Natural killer cell treated with Interleukin-12 subunit alpha and Interleukin-12 subunit beta and Interleukin-15 and Interleukin-18, amount 100 ng/mL, for 72 hours (primary cell): ENCODE measurements at regions not wholly inside any gene's neighbourhood (a gene's known extent, or its start where the extent isn't known, plus 50 kb on each side); places are given as distances from the start of the nearest gene placed in this dataset.

Experiments used
- ATAC-seq, 2 donors: fragments of 150-1000 bp; cut with Tn5 transposase in 1 of 2; sonication (Bioruptor Pico), chemical (Tn5 transposase) in 1 of 2; 2 replicates each; pipeline ENCODE4 v1.10.0; 2021
- DNase-seq: peaks from one replicate; pipeline ENCODE4 v3.0.0; 2022; ENCODE audit warnings: low spot score
- H3K27ac Mint-ChIP-seq, 2 donors: 1 replicate in 1 of 2; 2 replicates in 1 of 2; pipeline ENCODE4 v1.8.0; 2022; ENCODE audit warnings: mixed read lengths in 2 of 2, mild to moderate bottlenecking in 1 of 2, moderate library complexity in 1 of 2
- H3K27me3 Mint-ChIP-seq, 2 donors: 1 replicate in 1 of 2; 2 replicates in 1 of 2; pipeline ENCODE4 v1.8.0; 2022; ENCODE audit warnings: mixed read lengths in 2 of 2
- H3K36me3 Mint-ChIP-seq: one replicate; pipeline ENCODE4 v1.8.0; 2022; ENCODE audit warnings: mixed read lengths
- H3K4me1 Mint-ChIP-seq, 2 donors: 1 replicate in 1 of 2; 2 replicates in 1 of 2; pipeline ENCODE4 v1.8.0; 2022; ENCODE audit warnings: low read depth in 2 of 2, mixed read lengths in 2 of 2, mild to moderate bottlenecking in 1 of 2
- H3K4me3 Mint-ChIP-seq: one replicate; pipeline ENCODE4 v1.8.0; 2022; ENCODE audit warnings: mixed read lengths
- H3K9me3 Mint-ChIP-seq: 2 replicates; pipeline ENCODE4 v1.8.0; 2022; ENCODE audit warnings: mixed read lengths

GRCh38 chr11:86161336-86161735, 83.2 kb upstream of the EED start:
- Mint-ChIP-seq H3K27ac (peak overlapping the region in 1 of 2 donors; percentile 24), H3K4me3 (no peak overlapping the region), H3K36me3 (no peaks in the 10 kb centered on the region), H3K9me3 (no peaks in the 10 kb centered on the region), H3K27me3 (no peaks in the 10 kb centered on the region), H3K4me1 (peaks cover 20 to 24% of the 10 kb centered on the region in 2 donors)
- DNase-seq (no peak), ATAC-seq (no peak)

- DNase-seq, result no peak
- H3K36me3 Mint-ChIP-seq, result no peaks in the 10 kb centered on the region
- no peak overlapping the region for H3K4me3 Mint-ChIP-seq
- ATAC-seq, result no peak
- H3K9me3 Mint-ChIP-seq, result no peaks in the 10 kb centered on the region
- H3K27me3 Mint-ChIP-seq, result no peaks in the 10 kb centered on the region
- H3K27ac Mint-ChIP-seq, result no peak overlapping the region
- H3K4me1 Mint-ChIP-seq, result peaks cover 20 to 24% of the 10 kb centered on the region in 2 donors
These were observed 83.9 kb upstream of the EED start for GRCh38 chr11:86160541-86161149.

- Mint-ChIP-seq H3K27ac (no peak overlapping the region), H3K9me3 (no peaks in the 10 kb centered on the region), H3K4me1 (peaks cover 20 to 24% of the 10 kb centered on the region in 2 donors), H3K27me3 (no peaks in the 10 kb centered on the region), H3K36me3 (no peaks in the 10 kb centered on the region), H3K4me3 (no peak overlapping the region)
- ATAC-seq (no peak), DNase-seq (no peak)
These were observed 85.0 kb upstream of the EED start for GRCh38 chr11:86159581-86159891.

GRCh38 chr11:86158704-86159580, 85.6 kb upstream of the EED start:
- H3K9me3 Mint-ChIP-seq, result no peaks in the 10 kb centered on the region
- H3K27ac Mint-ChIP-seq, result no peak overlapping the region
- no peaks in the 10 kb centered on the region for H3K36me3 Mint-ChIP-seq
- no peaks in the 10 kb centered on the region for H3K27me3 Mint-ChIP-seq
- no peak for DNase-seq
- H3K4me1 Mint-ChIP-seq, result peaks cover 20 to 24% of the 10 kb centered on the region in 2 donors
- peak overlapping the region; percentile 4 for H3K4me3 Mint-ChIP-seq
- ATAC-seq, result no peak

- Mint-ChIP-seq H3K9me3 (no peaks in the 10 kb centered on the region), H3K27me3 (no peaks in the 10 kb centered on the region), H3K4me3 (no peak overlapping the region), H3K36me3 (no peaks in the 10 kb centered on the region), H3K27ac (peak overlapping the region in 1 of 2 donors; percentile 12), H3K4me1 (peaks cover 26 to 31% of the 10 kb centered on the region in 2 donors)
- DNase-seq (no peak), ATAC-seq (no peak)
These were observed 86.7 kb upstream of the EED start for GRCh38 chr11:86157797-86158378.

GRCh38 chr11:86156397-86156955, 87.6 kb upstream of the PICALM start:
- Mint-ChIP-seq H3K4me1 (peaks cover 32 to 36% of the 10 kb centered on the region in 2 donors), H3K4me3 (no peak overlapping the region), H3K27ac (peak overlapping the region in 1 of 2 donors; percentile 22), H3K36me3 (no peaks in the 10 kb centered on the region), H3K27me3 (no peaks in the 10 kb centered on the region), H3K9me3 (no peaks in the 10 kb centered on the region)
- ATAC-seq (no peak), DNase-seq (no peak)

GRCh38 chr11:86155200-86155844, 86.4 kb upstream of the PICALM start:
- Mint-ChIP-seq H3K9me3 (no peaks in the 10 kb centered on the region), H3K4me3 (no peak overlapping the region), H3K4me1 (peaks cover 38 to 46% of the 10 kb centered on the region in 2 donors), H3K27me3 (no peaks in the 10 kb centered on the region), H3K27ac (no peak overlapping the region), H3K36me3 (no peaks in the 10 kb centered on the region)
- ATAC-seq (no peak), DNase-seq (no peak)

- Mint-ChIP-seq H3K4me1 (peaks cover 31 to 39% of the 10 kb centered on the region in 2 donors), H3K27me3 (no peaks in the 10 kb centered on the region), H3K27ac (peak overlapping the region; percentile 53 to 74), H3K4me3 (no peak overlapping the region), H3K9me3 (no peaks in the 10 kb centered on the region), H3K36me3 (no peaks in the 10 kb centered on the region)
- no peak for ATAC-seq
- no peak for DNase-seq
These were observed 84.6 kb upstream of the PICALM start for GRCh38 chr11:86153439-86153838.

- Mint-ChIP-seq H3K27ac (peak overlapping the region; percentile 53 to 74), H3K36me3 (no peaks in the 10 kb centered on the region), H3K4me1 (peaks cover 33 to 41% of the 10 kb centered on the region in 2 donors), H3K9me3 (no peaks in the 10 kb centered on the region), H3K27me3 (no peaks in the 10 kb centered on the region), H3K4me3 (no peak overlapping the region)
- DNase-seq (no peak), ATAC-seq (no peak)
These were observed 84.0 kb upstream of the PICALM start for GRCh38 chr11:86152901-86153300.

GRCh38 chr11:86152006-86152862, 83.3 kb upstream of the PICALM start:
- Mint-ChIP-seq H3K9me3 (no peaks in the 10 kb centered on the region), H3K27me3 (no peaks in the 10 kb centered on the region), H3K36me3 (peaks cover under 1% of the 10 kb centered on the region), H3K27ac (peak overlapping the region; percentile 53 to 74), H3K4me1 (peaks cover 30 to 42% of the 10 kb centered on the region in 2 donors), H3K4me3 (peak overlapping the region; percentile 47)
- ATAC-seq (no peak), DNase-seq (no peak)

GRCh38 chr11:86151174-86152005, 82.5 kb upstream of the PICALM start:
- ATAC-seq (peak; percentile 45), DNase-seq (no peak)
- H3K4me3 Mint-ChIP-seq, result peak overlapping the region; percentile 47

GRCh38 chr11:86150847-86151173, 81.9 kb upstream of the PICALM start:
- ATAC-seq, result no peak
- H3K4me3 Mint-ChIP-seq, result no peak overlapping the region
- no peak for DNase-seq

More at GRCh38 chr11:86151174-86152005, 82.5 kb upstream of the PICALM start:
- Mint-ChIP-seq H3K36me3 (peaks cover 6% of the 10 kb centered on the region), H3K4me1 (peaks cover 37 to 49% of the 10 kb centered on the region in 2 donors), H3K27me3 (no peaks in the 10 kb centered on the region), H3K9me3 (peaks cover 3% of the 10 kb centered on the region), H3K27ac (peak overlapping the region; percentile 53 to 74)

More at GRCh38 chr11:86150847-86151173, 81.9 kb upstream of the PICALM start:
- peak overlapping the region; percentile 53 to 74 for H3K27ac Mint-ChIP-seq
- peaks cover 37 to 49% of the 10 kb centered on the region in 2 donors for H3K4me1 Mint-ChIP-seq
- peaks cover 3% of the 10 kb centered on the region for H3K9me3 Mint-ChIP-seq
- H3K36me3 Mint-ChIP-seq, result peaks cover 6% of the 10 kb centered on the region
- H3K27me3 Mint-ChIP-seq, result no peaks in the 10 kb centered on the region
